ENCODE measurements at regions not wholly inside any gene's neighbourhood (a gene's known extent, or its start where the extent isn't known, plus 50 kb on each side); places are given as distances from the start of the nearest gene placed in this dataset.

DNA sequence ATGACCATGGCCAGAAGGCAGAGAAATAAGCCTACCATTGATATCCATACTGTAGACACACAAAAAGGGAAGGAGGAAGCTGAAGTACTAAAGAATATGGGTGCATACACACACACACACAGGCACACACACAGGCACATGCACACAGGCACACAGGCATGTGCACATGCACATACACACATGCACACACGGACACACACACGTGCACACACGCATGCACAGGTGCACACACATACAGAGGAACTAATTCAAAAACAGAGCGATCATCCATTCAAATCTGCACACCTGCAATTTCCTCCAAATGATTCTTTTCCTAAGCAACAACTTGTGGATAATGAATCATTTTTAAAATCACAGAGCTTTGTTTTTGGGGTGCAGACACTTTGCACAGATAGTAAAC is 166.7 kb upstream of the ADARB2 start:
- TF ChIP-seq, protein P1, sequence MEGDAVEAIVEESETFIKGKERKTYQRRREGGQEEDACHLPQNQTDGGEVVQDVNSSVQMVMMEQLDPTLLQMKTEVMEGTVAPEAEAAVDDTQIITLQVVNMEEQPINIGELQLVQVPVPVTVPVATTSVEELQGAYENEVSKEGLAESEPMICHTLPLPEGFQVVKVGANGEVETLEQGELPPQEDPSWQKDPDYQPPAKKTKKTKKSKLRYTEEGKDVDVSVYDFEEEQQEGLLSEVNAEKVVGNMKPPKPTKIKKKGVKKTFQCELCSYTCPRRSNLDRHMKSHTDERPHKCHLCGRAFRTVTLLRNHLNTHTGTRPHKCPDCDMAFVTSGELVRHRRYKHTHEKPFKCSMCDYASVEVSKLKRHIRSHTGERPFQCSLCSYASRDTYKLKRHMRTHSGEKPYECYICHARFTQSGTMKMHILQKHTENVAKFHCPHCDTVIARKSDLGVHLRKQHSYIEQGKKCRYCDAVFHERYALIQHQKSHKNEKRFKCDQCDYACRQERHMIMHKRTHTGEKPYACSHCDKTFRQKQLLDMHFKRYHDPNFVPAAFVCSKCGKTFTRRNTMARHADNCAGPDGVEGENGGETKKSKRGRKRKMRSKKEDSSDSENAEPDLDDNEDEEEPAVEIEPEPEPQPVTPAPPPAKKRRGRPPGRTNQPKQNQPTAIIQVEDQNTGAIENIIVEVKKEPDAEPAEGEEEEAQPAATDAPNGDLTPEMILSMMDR (IDR thresholded peaks at IDR 0.05) = no peak
- no peak for TF ChIP-seq POLR2A (IDR thresholded peaks at IDR 0.05)

All from right lobe of liver (tissue), 4 donors.